Activated T-cell treated with anti-CD3 and anti-CD28 coated beads, Interleukin-2, amount 50 U/mL, for 4 hours (primary cell): ENCODE measurements at regions not wholly inside any gene's neighbourhood (a gene's known extent, or its start where the extent isn't known, plus 50 kb on each side); places are given as distances from the start of the nearest gene placed in this dataset.

ENCODE experiments used
- ATAC-seq, 2 donors: fragments of 200-7000 bp; cut with Tn5 transposase; one replicate each; pipeline ENCODE4 v1.10.0; 2021
- DNase-seq: peaks from one replicate; pipeline ENCODE4 v3.0.0-alpha.2; 2020
- H3K27me3 Mint-ChIP-seq: one replicate; pipeline ENCODE4 v1.8.0; 2021; ENCODE audit warnings: low read depth, mixed read lengths
- H3K36me3 Mint-ChIP-seq: one replicate; pipeline ENCODE4 v1.8.0; 2022; ENCODE audit warnings: mixed read lengths; ENCODE audit not compliant: insufficient read depth
- H3K4me1 Mint-ChIP-seq: one replicate; pipeline ENCODE4 v1.8.0; 2021; ENCODE audit warnings: low read depth, mixed read lengths
- H3K4me3 Mint-ChIP-seq: one replicate; pipeline ENCODE4 v1.8.0; 2021; ENCODE audit warnings: mild to moderate bottlenecking, moderate library complexity, mixed read lengths
- H3K9me3 Mint-ChIP-seq: one replicate; pipeline ENCODE4 v1.8.0; 2021; ENCODE audit warnings: mixed read lengths

DNA sequence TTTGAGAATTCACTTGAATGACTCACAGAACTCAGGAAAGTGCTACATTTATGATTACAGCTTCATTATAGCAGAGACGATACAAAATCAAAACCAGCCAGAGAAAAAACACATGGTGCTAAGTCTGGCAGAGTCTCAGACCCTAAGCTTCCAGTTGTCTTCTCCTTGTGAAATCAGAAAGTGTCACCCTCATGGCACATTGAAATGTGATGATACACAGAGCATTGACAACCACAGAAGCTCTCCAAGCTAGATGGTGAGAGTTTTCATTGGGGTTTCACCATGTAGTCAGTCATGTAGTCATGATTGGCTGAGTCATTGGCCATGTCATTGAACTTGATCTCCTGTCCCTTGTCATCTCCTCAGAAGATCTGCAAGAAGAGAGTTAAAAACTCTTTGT, 526.6 kb downstream of the MRPL39 start:
- Mint-ChIP-seq H3K36me3 (no peaks in the 10 kb centered on the region), H3K4me1 (no peaks in the 10 kb centered on the region), H3K9me3 (peaks cover 4% of the 10 kb centered on the region), H3K4me3 (no peak overlapping the region), H3K27me3 (no peaks in the 10 kb centered on the region)
- ATAC-seq (peak; percentile 46), DNase-seq (no peak)

DNA sequence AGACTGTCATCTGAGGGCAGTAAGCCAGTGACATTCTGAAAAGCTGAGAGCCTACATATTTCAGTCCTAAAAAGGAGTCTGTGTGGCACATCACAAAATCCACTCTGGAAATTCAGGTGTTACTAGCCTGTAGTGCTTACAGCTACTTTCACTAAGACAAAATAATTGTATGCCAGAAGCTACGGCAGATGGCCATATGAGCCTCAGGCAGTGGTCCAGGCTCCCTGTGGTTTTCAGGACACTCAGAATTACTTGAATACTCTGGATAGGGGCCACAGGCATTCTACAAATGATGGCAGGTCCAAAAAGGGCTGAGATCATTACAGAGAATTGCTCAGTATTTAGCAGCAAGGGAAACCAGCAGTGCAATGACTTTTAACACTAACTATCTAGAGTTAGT, 527.1 kb downstream of the MRPL39 start:
- ATAC-seq, result no peak

GRCh38 chr21:25079053-25079452, 528.2 kb downstream of the MRPL39 start:
- no peak for ATAC-seq
- Mint-ChIP-seq H3K27me3 (no peaks in the 10 kb centered on the region), H3K4me1 (no peaks in the 10 kb centered on the region), H3K9me3 (peaks cover 4% of the 10 kb centered on the region), H3K4me3 (no peak overlapping the region), H3K36me3 (no peaks in the 10 kb centered on the region)
- no peak for DNase-seq

More for the DNA sequence above, 527.1 kb downstream of the MRPL39 start:
- Mint-ChIP-seq H3K4me3 (no peak overlapping the region), H3K36me3 (no peaks in the 10 kb centered on the region), H3K4me1 (no peaks in the 10 kb centered on the region), H3K9me3 (peaks cover 4% of the 10 kb centered on the region), H3K27me3 (no peaks in the 10 kb centered on the region)
- no peak for DNase-seq

DNA sequence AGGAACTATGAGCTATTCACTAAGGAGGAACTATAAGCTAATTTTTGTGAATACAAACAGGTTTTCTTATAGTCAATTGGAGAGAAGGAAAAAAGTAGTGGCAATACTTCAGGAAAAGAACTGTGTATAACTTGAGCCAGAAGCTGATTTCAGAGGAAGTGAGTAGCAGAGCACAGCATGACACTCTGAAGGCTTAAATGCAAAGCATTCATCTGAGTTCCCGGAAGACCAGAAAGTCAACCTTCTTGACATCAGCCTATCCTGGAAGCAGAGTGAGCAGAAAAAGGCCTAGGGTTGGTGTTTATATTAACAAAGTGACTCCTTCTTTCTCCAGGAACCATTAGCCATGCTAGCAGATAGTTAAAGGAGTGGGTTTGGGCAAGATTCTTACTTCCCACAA, 545.2 kb downstream of the MRPL39 start:
- ATAC-seq (no peak), DNase-seq (no peak)
- no peak overlapping the region for H3K4me3 Mint-ChIP-seq
- H3K27me3 Mint-ChIP-seq, result no peaks in the 10 kb centered on the region
- no peaks in the 10 kb centered on the region for H3K4me1 Mint-ChIP-seq
- H3K36me3 Mint-ChIP-seq, result no peaks in the 10 kb centered on the region
- H3K9me3 Mint-ChIP-seq, result no peaks in the 10 kb centered on the region

GRCh38 chr21:25054689-25055088, 552.6 kb downstream of the MRPL39 start:
- Mint-ChIP-seq H3K4me1 (no peaks in the 10 kb centered on the region), H3K4me3 (no peak overlapping the region), H3K9me3 (peaks cover 4% of the 10 kb centered on the region), H3K27me3 (no peaks in the 10 kb centered on the region), H3K36me3 (no peaks in the 10 kb centered on the region)
- DNase-seq, result no peak
- ATAC-seq, result no peak

GRCh38 chr21:25039461-25040380, 567.6 kb downstream of the MRPL39 start:
- Mint-ChIP-seq H3K4me1 (no peaks in the 10 kb centered on the region), H3K9me3 (no peaks in the 10 kb centered on the region), H3K36me3 (no peaks in the 10 kb centered on the region), H3K4me3 (no peak overlapping the region), H3K27me3 (no peaks in the 10 kb centered on the region)
- DNase-seq, result no peak
- no peak for ATAC-seq

DNA sequence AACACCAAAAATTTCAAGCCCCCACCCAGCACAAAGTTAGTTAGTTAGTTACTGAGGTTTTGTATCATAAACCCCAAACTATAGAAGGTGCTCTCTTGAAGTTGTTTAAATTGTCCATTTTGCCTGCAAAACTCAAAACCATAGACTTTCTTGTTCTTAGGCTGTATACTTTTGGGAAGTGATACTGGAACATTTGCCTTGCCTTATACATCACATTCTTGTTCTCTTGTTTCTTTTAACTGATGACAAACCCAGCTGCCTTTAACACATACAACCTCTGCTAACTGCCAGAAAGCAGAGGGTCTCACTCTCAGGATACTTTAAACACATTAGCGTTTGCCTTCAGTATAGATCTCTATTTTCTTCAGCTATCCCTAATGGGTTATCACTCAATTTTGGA, 570.5 kb downstream of the MRPL39 start:
- ATAC-seq (no peak), DNase-seq (no peak)
- H3K9me3 Mint-ChIP-seq, result no peaks in the 10 kb centered on the region
- no peaks in the 10 kb centered on the region for H3K36me3 Mint-ChIP-seq
- no peaks in the 10 kb centered on the region for H3K4me1 Mint-ChIP-seq
- H3K27me3 Mint-ChIP-seq, result no peaks in the 10 kb centered on the region
- no peak overlapping the region for H3K4me3 Mint-ChIP-seq

DNA sequence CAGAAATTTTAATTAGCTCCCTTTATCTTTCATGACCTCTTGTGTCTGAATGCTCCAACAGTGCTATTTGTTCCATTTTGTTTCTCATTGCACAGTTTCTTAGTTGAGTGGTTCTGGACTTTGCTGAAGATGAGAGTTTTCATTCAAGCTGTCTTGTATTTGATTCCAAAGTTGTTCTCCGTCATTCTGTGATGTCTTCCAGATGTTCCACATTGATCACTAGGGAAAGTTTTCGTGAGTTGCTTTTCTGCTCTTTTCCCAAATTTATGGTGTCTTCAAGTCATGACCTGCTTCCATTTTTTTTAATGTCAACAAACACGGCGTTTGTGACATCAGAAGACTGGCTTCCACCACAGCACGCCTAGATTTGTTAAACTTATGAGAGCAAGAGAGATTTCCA, 575.5 kb downstream of the MRPL39 start:
- no peak for DNase-seq
- Mint-ChIP-seq H3K27me3 (no peaks in the 10 kb centered on the region), H3K4me3 (no peak overlapping the region), H3K36me3 (no peaks in the 10 kb centered on the region), H3K4me1 (no peaks in the 10 kb centered on the region), H3K9me3 (no peaks in the 10 kb centered on the region)
- ATAC-seq, result no peak

DNA sequence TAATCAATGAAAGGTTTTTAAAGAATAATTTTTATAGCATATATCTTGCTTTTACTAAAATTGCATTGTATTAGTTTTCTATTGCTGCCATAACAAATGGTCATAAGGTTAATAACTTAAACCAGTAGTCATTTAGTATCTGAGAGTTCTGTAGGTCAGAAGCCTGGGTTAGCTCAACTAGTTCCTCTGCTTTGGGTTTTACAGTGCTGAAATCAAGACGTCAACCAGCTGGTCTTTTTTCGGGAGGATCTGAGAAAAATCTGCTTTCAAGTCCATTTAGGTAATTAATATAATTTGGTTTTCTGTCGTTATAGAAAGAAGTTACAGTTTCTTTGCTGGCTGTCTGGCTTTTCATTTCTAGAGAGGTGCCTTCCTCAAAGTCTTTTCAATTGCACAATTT, 577.7 kb downstream of the MRPL39 start:
- no peaks in the 10 kb centered on the region for H3K27me3 Mint-ChIP-seq
- no peaks in the 10 kb centered on the region for H3K36me3 Mint-ChIP-seq
- no peaks in the 10 kb centered on the region for H3K9me3 Mint-ChIP-seq
- H3K4me1 Mint-ChIP-seq, result no peaks in the 10 kb centered on the region
- no peak overlapping the region for H3K4me3 Mint-ChIP-seq
- ATAC-seq (no peak), DNase-seq (no peak)

DNA sequence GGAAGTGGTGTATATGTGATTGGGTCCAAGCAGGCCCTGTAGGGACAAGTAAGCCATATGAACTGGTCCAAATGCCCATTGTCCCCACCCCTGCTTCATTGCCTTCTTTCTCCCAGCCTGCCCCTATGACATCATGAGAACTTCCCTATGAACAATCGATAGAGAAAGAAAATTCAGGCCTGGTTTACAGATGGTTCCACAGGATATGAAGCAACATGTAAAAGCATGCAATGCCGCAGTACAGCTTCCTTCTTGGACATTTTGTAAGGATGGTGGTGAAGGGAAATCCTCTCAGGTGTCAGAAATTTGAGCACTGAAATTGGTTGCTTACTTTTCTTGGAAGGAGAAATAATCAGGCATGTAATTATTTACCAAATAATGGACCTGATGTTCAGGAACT, 581.7 kb downstream of the MRPL39 start:
- Mint-ChIP-seq H3K27me3 (no peaks in the 10 kb centered on the region), H3K9me3 (no peaks in the 10 kb centered on the region), H3K36me3 (no peaks in the 10 kb centered on the region), H3K4me1 (no peaks in the 10 kb centered on the region), H3K4me3 (no peak overlapping the region)
- no peak for DNase-seq
- no peak for ATAC-seq

- Mint-ChIP-seq H3K4me1 (no peaks in the 10 kb centered on the region), H3K9me3 (no peaks in the 10 kb centered on the region), H3K36me3 (no peaks in the 10 kb centered on the region), H3K27me3 (no peaks in the 10 kb centered on the region), H3K4me3 (no peak overlapping the region)
- ATAC-seq, result peak in 1 of 2 donors; percentile 46
- no peak for DNase-seq
These were observed 582.6 kb downstream of the MRPL39 start for GRCh38 chr21:25024639-25025038.

- ATAC-seq (no peak), DNase-seq (no peak)
- Mint-ChIP-seq H3K4me1 (no peaks in the 10 kb centered on the region), H3K4me3 (no peak overlapping the region), H3K36me3 (no peaks in the 10 kb centered on the region), H3K27me3 (no peaks in the 10 kb centered on the region), H3K9me3 (no peaks in the 10 kb centered on the region)
These were observed 601.9 kb downstream of the MRPL39 start for GRCh38 chr21:25005388-25005787.

GRCh38 chr21:25002676-25003075, 604.6 kb downstream of the MRPL39 start:
- Mint-ChIP-seq H3K27me3 (no peaks in the 10 kb centered on the region), H3K9me3 (peaks cover 4% of the 10 kb centered on the region), H3K4me3 (no peak overlapping the region), H3K36me3 (no peaks in the 10 kb centered on the region), H3K4me1 (no peaks in the 10 kb centered on the region)
- ATAC-seq (no peak), DNase-seq (no peak)

- no peak for DNase-seq
- Mint-ChIP-seq H3K4me3 (no peak overlapping the region), H3K27me3 (no peaks in the 10 kb centered on the region), H3K4me1 (no peaks in the 10 kb centered on the region), H3K9me3 (peaks cover 4% of the 10 kb centered on the region), H3K36me3 (no peaks in the 10 kb centered on the region)
- no peak for ATAC-seq
These were observed 612.1 kb downstream of the MRPL39 start for GRCh38 chr21:24995216-24995615.

GRCh38 chr21:24994717-24995116, 612.6 kb downstream of the MRPL39 start:
- H3K36me3 Mint-ChIP-seq, result no peaks in the 10 kb centered on the region
- no peak for DNase-seq
- H3K4me3 Mint-ChIP-seq, result no peak overlapping the region
- no peaks in the 10 kb centered on the region for H3K27me3 Mint-ChIP-seq
- ATAC-seq, result no peak
- H3K9me3 Mint-ChIP-seq, result no peaks in the 10 kb centered on the region
- H3K4me1 Mint-ChIP-seq, result no peaks in the 10 kb centered on the region
